Mesodermal cell (in vitro differentiated cells): ENCODE measurements at regions not wholly inside any gene's neighbourhood (a gene's known extent, or its start where the extent isn't known, plus 50 kb on each side); places are given as distances from the start of the nearest gene placed in this dataset.
A peak's percentile ranks its signal among the peaks of the same experiment; 100 is the strongest.

Source experiments
- H3K27ac ChIP-seq: 2 replicates; pipeline ENCODE4 v1.7.0; 2013; ENCODE audit warnings: mild to moderate bottlenecking, low read depth, low read length, moderate library complexity; ENCODE audit not compliant: severe bottlenecking
- H3K36me3 ChIP-seq: 2 replicates; pipeline ENCODE4 v1.7.1; 2013; ENCODE audit warnings: mild to moderate bottlenecking, low read length, moderate library complexity; ENCODE audit not compliant: control insufficient read depth, insufficient read depth
- H3K4me1 ChIP-seq: one replicate; pipeline ENCODE4 v1.7.1; 2013; ENCODE audit warnings: mild to moderate bottlenecking, low read length; ENCODE audit not compliant: insufficient read depth, control insufficient read depth, poor library complexity, severe bottlenecking
- H3K4me3 ChIP-seq: 2 replicates; pipeline ENCODE4 v1.7.0; 2013; ENCODE audit warnings: low read length, control low read depth, mild to moderate bottlenecking; ENCODE audit not compliant: insufficient read depth, poor library complexity, severe bottlenecking; ENCODE audit errors: extremely low read depth
- H3K9me3 ChIP-seq: 2 replicates; pipeline ENCODE4 v1.7.1; 2013; ENCODE audit warnings: mild to moderate bottlenecking, low read length, moderate library complexity; ENCODE audit not compliant: control insufficient read depth
- WGBS, 2 experiments: methylation state at CpG; one replicate each; pipeline ENCODE4 v1.1.5; 2013; ENCODE audit warnings: missing lambda C conversion rate in 2 of 2; ENCODE audit not compliant: insufficient coverage in 2 of 2; 5-methylcytosine and 5-hydroxymethylcytosine counted together

DNA sequence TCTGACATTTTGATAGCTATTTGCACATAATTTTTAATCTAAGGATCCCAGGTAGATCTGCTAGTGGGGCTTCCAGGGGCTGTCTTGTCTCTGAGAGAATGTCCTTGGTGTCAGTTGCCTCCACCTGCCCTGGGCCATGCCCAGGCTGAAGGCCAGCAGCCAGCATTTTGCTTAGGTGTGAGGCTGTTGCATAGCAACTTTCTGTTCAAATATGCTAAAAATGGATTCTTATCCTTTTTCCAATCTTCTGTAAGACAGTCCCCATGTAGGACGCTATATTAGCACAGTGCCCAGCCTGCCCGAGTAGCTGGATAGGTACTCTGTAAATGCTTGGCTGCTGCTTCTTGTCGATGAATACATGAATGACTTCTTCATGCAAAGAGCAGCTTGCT lies 62.5 kb upstream of the CITED2 start:
- Histone ChIP-seq H3K27ac (no peak overlapping the region), H3K9me3 (peaks cover 2% of the 10 kb centered on the region), H3K4me1 (no peaks in the 10 kb centered on the region), H3K4me3 (no peak overlapping the region), H3K36me3 (no peaks in the 10 kb centered on the region)
- 83 to 100% methylated on average over 2 of the region's 3 CpGs for WGBS, 2 experiments

DNA sequence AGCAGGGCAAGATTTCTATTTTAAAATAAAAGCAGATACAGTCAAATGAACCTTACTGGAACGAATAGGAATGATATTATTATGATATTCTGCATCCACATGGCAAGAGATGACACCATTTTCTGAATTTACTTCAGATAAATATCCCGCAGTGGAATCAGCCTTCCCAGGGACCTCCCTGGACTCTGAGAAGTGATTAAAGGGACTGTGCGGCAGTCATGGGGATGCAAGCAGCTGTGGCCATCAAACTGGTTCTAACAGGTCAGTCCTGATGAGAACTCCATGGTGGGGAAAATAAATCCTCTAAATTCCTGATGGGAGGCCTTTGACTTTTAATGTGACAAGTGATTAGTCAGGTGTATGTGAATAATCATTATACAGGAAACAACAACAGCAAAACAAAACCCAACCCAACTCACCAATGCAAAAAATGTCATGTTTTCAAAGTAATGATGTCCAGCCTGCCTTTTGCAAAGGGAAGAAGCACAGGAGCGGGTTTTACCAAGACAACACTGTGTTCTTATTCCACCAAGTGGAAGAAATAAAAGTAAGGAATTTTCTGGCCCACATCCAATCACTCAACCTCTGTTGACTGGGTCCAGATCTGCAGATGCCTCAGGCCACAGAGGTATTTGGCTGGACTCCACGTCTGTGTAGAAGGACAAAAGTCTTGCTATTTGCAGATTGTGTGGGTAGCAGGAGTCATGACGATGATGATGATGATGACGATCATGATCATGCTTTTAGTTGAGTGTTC lies 61.9 kb upstream of the CITED2 start:
- no peaks in the 10 kb centered on the region for H3K4me1 ChIP-seq
- 86 to 97% methylated on average over 3 to 5 of the region's 7 CpGs for WGBS, 2 experiments
- peaks cover 7% of the 10 kb centered on the region for H3K9me3 ChIP-seq
- H3K36me3 ChIP-seq = no peaks in the 10 kb centered on the region
- H3K4me3 ChIP-seq = no peak overlapping the region
- H3K27ac ChIP-seq = no peak overlapping the region

- Histone ChIP-seq H3K27ac (no peak overlapping the region), H3K4me1 (no peaks in the 10 kb centered on the region), H3K4me3 (no peak overlapping the region), H3K36me3 (no peaks in the 10 kb centered on the region), H3K9me3 (peaks cover 12% of the 10 kb centered on the region)
- WGBS, 2 experiments = 86 to 100% methylated on average over 1 of the region's 2 CpGs
Measured at GRCh38 chr6:139433631-139434419, 59.4 kb upstream of the CITED2 start.

DNA sequence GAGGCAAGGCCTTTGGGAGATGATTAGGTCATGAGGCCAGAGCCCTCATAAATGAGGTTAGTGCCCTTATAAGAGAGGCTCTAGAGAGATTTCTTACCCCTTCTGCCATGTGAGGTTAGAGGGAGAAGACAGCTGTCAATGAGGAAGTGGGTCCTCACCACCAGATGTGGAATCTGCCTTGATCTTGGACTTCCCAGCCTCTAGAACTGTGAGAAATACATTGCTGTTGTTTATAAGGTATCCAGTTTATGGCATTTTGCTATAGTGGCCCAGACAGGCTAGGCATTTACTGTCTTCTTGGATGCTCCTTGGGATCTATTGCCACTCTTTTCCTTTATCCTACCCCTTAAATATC lies 57.1 kb upstream of the CITED2 start:
- Histone ChIP-seq H3K4me3 (no peak overlapping the region), H3K9me3 (peaks cover 12% of the 10 kb centered on the region), H3K27ac (no peak overlapping the region), H3K36me3 (no peaks in the 10 kb centered on the region), H3K4me1 (no peaks in the 10 kb centered on the region)

DNA sequence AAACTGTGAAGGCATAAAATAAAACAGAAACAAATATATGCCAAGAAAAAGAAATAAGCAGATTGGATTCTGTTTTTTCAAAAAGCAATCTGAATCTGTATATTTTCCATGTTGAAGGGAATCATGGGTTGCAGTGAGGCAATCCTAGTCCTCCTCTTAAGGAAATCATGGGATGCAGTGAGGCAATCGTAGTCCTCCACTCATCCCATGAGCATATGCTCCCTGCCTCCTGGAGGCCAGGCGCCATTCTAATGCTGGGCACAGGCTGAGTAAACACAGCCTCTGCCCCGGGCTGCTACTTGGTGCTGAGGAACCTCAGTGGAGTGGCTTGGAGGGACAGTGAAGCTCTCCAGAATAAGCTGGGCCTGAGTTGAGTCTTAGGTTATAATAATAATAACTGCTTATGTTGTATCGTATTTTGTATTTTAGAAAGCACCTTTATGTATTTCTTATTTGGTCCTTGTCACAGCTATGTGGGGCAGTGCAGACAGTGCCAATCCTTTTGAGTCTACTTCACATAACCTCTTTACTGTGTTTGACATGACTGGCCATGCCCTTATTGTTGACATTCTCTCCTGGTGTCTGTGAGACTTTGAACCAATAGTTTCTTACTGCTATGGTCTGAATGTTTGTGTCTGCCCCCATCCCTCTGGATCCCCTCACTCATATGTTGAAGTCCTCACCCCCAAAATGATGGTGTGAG lies 56.6 kb upstream of the CITED2 start:
- WGBS, 2 experiments = 88 to 90% methylated on average over 3 of the region's 4 CpGs

DNA sequence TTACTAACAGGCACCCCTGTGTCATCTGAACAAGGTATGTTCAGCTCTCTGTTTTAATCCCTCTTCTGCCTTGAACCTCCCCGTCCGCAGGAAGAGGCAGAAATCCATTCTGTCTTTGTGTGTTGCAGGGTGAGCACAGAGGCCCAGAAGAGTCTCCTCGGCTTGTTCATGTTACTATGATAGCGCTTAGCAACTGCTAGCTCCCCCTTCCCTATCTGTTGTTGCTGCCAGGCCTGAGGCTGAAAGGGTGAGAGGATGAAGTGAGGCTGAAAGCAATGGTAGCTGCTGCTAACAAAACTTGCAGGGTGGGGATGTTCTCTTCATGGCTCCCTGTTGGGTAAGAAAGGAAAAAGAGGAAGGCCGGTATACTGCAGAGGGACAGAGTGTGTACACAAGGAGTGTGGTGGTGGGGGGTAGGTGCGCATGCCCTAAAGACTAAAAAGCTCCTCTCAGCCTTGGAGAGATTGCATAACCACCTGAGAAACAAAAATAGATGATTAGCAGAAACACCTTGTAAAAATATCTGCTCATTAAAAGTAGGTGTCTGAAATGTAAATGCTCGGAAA lies 55.2 kb upstream of the CITED2 start:
- H3K9me3 ChIP-seq = peaks cover 12% of the 10 kb centered on the region
- H3K4me1 ChIP-seq = no peaks in the 10 kb centered on the region
- H3K27ac ChIP-seq = peak overlapping the region; percentile 52
- whole genome bisulfite sequencing, 2 experiments = 86 to 95% methylated on average over 3 to 4 of the region's 7 CpGs
- no peaks in the 10 kb centered on the region for H3K36me3 ChIP-seq
- no peak overlapping the region for H3K4me3 ChIP-seq

More for the DNA sequence above, 56.6 kb upstream of the CITED2 start:
- H3K36me3 ChIP-seq = no peaks in the 10 kb centered on the region
- H3K9me3 ChIP-seq = peaks cover 12% of the 10 kb centered on the region
- no peaks in the 10 kb centered on the region for H3K4me1 ChIP-seq
- H3K4me3 ChIP-seq = no peak overlapping the region
- no peak overlapping the region for H3K27ac ChIP-seq

DNA sequence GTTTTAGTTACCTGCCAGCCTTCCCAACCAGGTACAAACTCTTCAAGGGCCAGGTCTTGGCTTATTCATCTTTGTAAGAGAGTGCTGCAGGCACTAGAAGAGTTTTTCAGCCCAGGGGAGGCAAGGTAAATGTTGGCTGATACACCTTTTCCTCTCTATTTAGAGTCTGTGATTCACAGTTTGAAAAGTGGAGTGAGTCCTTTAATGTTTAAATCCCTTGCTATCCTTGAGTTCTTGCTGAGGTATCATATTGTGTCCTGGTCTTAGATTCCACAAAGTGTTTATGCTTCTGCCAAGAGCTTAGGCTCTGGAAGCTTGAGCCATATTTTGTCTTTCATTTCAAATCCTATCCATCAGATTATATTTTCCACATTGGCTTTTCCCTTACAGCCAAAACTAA lies 52.8 kb upstream of the CITED2 start:
- Histone ChIP-seq H3K4me3 (no peak overlapping the region), H3K36me3 (no peaks in the 10 kb centered on the region), H3K4me1 (no peaks in the 10 kb centered on the region), H3K27ac (no peak overlapping the region), H3K9me3 (peaks cover 12% of the 10 kb centered on the region)

DNA sequence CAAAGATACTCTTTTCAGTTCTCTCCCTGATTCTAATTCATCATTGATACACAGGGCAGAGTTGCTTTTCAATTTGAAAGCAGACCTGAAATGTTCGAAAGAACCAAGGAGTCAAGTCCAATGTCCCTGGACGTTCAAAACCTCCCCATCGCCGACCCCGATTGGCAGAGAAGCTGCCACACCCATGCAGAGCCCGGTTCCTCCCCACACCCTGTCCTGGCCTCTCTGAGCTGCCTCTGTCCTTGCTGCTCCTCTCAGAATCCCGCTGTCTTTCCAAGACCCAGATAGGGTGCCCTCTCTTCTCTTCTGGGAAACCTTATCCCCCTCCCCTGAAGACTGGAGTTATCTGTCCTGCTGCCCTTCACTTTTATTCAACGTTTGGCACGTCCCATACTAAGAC lies 52.3 kb upstream of the CITED2 start:
- peaks cover 9% of the 10 kb centered on the region for H3K9me3 ChIP-seq
- H3K4me3 ChIP-seq = no peak overlapping the region
- no peaks in the 10 kb centered on the region for H3K4me1 ChIP-seq
- no peak overlapping the region for H3K27ac ChIP-seq
- WGBS, 2 experiments = 91 to 93% methylated on average over 7 of the region's 9 CpGs
- no peaks in the 10 kb centered on the region for H3K36me3 ChIP-seq

DNA sequence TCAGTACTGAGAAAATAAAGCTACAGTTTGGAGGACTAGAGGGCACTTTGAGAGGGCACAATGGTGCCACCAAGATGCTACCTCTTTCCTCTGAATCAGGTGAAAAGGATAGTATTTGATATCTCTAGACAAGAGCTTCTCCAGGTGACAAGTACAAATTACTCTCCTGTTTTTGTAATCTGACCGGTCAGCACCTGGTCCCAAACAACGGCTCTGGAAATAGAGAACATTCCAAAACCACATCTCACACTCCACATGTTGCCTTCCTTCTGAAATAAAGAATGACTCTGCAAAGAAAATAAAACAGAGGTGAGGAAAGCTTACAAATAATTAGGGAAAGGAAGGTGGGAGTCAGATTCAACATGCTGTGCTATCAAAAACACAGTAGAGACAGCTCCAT lies 51.3 kb upstream of the CITED2 start:
- H3K36me3 ChIP-seq = no peaks in the 10 kb centered on the region
- 100% methylated on average over 1 of the region's 2 CpGs for WGBS, 2 experiments
- no peaks in the 10 kb centered on the region for H3K4me1 ChIP-seq
- H3K9me3 ChIP-seq = no peaks in the 10 kb centered on the region
- no peak overlapping the region for H3K4me3 ChIP-seq
- H3K27ac ChIP-seq = no peak overlapping the region

DNA sequence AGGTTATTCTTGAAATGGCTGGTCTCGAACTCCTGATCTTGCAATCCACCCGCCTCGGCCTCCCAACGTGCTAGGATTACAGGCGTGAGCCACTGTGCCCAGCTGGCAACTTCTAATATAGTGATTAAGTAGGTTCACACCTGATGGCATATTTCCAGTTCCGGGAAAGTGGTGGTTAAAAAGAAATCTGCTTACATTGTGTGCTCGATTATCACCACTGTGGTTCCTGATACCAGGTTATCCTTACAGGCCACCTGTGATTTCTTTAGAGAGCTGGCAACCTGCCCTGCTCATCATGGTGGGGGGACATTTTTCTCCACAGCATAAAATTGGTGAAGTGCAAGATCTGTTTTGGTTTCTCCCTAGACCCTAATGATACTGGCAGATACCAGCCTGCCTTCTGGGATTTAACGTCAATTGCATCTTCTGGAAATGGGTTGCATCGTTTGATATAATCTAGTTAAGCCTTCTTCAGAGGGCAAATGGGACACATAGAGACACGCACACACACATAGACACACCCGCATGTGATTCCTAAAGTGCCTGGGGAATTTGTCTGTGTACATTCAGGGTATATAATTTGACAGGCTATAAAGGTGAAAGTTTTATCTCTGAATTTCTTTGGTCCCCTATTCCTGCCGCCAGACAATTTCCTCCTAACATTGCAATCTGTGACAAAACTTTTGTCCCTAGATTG lies 49.7 kb upstream of the CITED2 start:
- no peak overlapping the region for H3K27ac ChIP-seq
- H3K4me1 ChIP-seq = no peaks in the 10 kb centered on the region
- H3K36me3 ChIP-seq = no peaks in the 10 kb centered on the region
- no peaks in the 10 kb centered on the region for H3K9me3 ChIP-seq
- WGBS, 2 experiments = 92 to 99% methylated on average over 7 to 8 of the region's 12 CpGs
- H3K4me3 ChIP-seq = no peak overlapping the region
